Right lobe of liver (tissue), 6 donors: ENCODE measurements at regions not wholly inside any gene's neighbourhood (a gene's known extent, or its start where the extent isn't known, plus 50 kb on each side); places are given as distances from the start of the nearest gene placed in this dataset.

ENCODE experiments used
- ATAC-seq, 4 donors: fragments of 200-7000 bp; cut with Tn5 transposase; one replicate each; pipeline ENCODE4 v1.9.1; 2020; ENCODE audit warnings: mild to moderate bottlenecking in 4 of 4, moderate library complexity in 4 of 4
- DNase-seq, 3 donors: peaks; one replicate each; pipeline ENCODE4 v3.0.0-alpha.2; 2020
- H3K27ac ChIP-seq, 3 donors: fragments of 200-600 bp; one replicate each; pipeline ENCODE4 v1.8.0; 2022
- H3K27me3 ChIP-seq, 2 donors: fragments of 200-600 bp; one replicate each; pipeline ENCODE4 v1.8.0; 2022
- H3K36me3 ChIP-seq, 4 donors: fragments of 200-600 bp; sonication (generic) in 1 of 4; one replicate each; pipeline versions ENCODE4 v1.5.1 to v1.8.0; 2017 to 2022; ENCODE audit warnings: control low read depth in 1 of 4
- H3K4me1 ChIP-seq, 4 donors: fragments of 200-600 bp; sonication (generic) in 1 of 4; one replicate each; pipeline versions ENCODE4 v1.5.1 to v1.8.0; 2017 to 2022; ENCODE audit warnings: control low read depth in 1 of 4
- H3K4me3 ChIP-seq, 3 donors: fragments of 200-600 bp; one replicate each; pipeline ENCODE4 v1.8.0; 2022
- H3K9me3 ChIP-seq, 4 donors: fragments of 200-600 bp; sonication (generic) in 1 of 4; one replicate each; pipeline versions ENCODE4 v1.5.1 to v1.8.0; 2017 to 2022; ENCODE audit warnings: control low read depth in 1 of 4
- CTCF ChIP-seq, 4 donors: fragments of 200-600 bp in 3 of 4; fragments of 450-650 bp in 1 of 4; IDR thresholded peaks; one replicate each; pipeline versions ENCODE4 v1.5.1 to v1.8.0; 2016 to 2022; ENCODE audit warnings: antibody characterized with exemption in 4 of 4, mild to moderate bottlenecking in 2 of 4
- POLR2A ChIP-seq: fragments of 450-650 bp; IDR thresholded peaks from one replicate; pipeline ENCODE4 v1.6.1; 2017; ENCODE audit warnings: antibody characterized with exemption, mild to moderate bottlenecking
- WGBS: methylation state at CpG from one replicate; pipeline ENCODE4 v1.1.6; 2018; ENCODE audit warnings: low coverage, low lambda C conversion rate; ENCODE audit not compliant: insufficient coverage; ENCODE audit errors: missing lambda C conversion rate; 5-methylcytosine and 5-hydroxymethylcytosine counted together
- intact Hi-C, 2 donors: fragments of 100-400 bp; cut with DNase I; formaldehyde crosslinking; loops; one replicate each; pipeline versions ENCODE4 v1.11.2 to v1.14.1; 2022
- donor health status: DM: no; HTN: yes; CAD: no.
- donor health status: DM: no; HTN: no; CAD: no.
- donor health status: DM: no; HTN: no; CAD: no.
- donor health status: DM: no; HTN: yes; CAD: no.
- donor health status: DM: no; HTN: yes; CAD: no.

DNA sequence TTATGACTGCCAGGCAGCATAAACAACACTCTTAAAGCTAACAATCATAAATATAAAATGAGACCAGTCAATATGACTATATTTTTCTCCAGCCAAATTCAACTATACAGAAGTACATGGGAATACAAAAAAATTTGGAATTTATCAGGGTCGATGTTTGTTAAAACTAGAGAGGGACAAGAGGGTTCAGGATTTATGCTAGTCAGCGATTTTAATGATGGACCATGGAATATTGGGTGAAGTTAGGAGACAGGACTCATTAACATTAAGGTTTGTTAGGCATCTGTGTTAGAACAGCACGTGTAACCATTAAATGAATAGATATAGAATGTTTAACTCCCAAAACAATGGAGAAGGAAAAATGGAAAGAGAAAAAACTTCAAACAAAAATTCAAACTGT is 146.2 kb downstream of the SEM1 start:
- ATAC-seq (no peak), DNase-seq (no peak)
- intact Hi-C loops: no loop called here
- TF ChIP-seq CTCF (IDR thresholded peaks at IDR 0.05): no peak
- TF ChIP-seq POLR2A: no peak
- H3K4me1 ChIP-seq: no peaks in the 10 kb centered on the region
- H3K9me3 ChIP-seq: no peaks in the 10 kb centered on the region
- no peak overlapping the region for H3K27ac ChIP-seq
- H3K4me3 ChIP-seq: no peak overlapping the region
- H3K27me3 ChIP-seq: no peaks in the 10 kb centered on the region
- WGBS: 66% methylated on average over 3 of the region's 3 CpGs
- H3K36me3 ChIP-seq: no peaks in the 10 kb centered on the region

- no peaks in the 10 kb centered on the region for H3K9me3 ChIP-seq
- no peaks in the 10 kb centered on the region for H3K4me1 ChIP-seq
- H3K27me3 ChIP-seq: no peaks in the 10 kb centered on the region
- intact Hi-C loops: no loop called here
- ATAC-seq (no peak), DNase-seq (no peak)
- no peaks in the 10 kb centered on the region for H3K36me3 ChIP-seq
- TF ChIP-seq POLR2A: no peak
- TF ChIP-seq CTCF (IDR thresholded peaks at IDR 0.05): no peak
- H3K27ac ChIP-seq: no peak overlapping the region
- no peak overlapping the region for H3K4me3 ChIP-seq
These were observed 146.7 kb downstream of the SEM1 start for GRCh38 chr7:96562966-96563365.

- TF ChIP-seq CTCF (IDR thresholded peaks at IDR 0.05) (no peak), POLR2A (no peak)
- 66% methylated on average over 4 of the region's 4 CpGs for WGBS
- ATAC-seq (no peak), DNase-seq (no peak)
- no peak overlapping the region for H3K4me3 ChIP-seq
- no peaks in the 10 kb centered on the region for H3K36me3 ChIP-seq
- no peaks in the 10 kb centered on the region for H3K27me3 ChIP-seq
- intact Hi-C loops: no loop called here
- no peaks in the 10 kb centered on the region for H3K9me3 ChIP-seq
- H3K27ac ChIP-seq: no peak overlapping the region
- H3K4me1 ChIP-seq: no peaks in the 10 kb centered on the region
These were observed 147.2 kb downstream of the SEM1 start for GRCh38 chr7:96562458-96562857.

DNA sequence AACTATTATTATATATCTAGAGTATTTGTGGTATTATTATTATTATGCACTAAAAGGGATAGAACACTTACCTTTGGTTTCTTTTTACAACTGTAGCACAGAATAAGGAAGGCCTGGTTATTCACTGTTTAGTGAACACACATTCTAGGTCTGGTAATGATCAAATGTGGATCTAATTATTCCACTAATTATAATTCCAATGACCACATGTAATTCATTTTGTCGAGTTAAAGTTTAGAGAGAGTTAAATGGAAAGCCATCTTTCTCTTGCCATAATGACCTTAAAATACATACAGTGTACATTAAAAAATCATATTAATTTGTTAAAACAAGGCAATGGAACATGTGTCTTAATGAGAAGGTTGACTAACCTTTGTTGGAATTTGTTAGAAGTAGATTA is 147.8 kb downstream of the SEM1 start:
- H3K4me1 ChIP-seq: no peaks in the 10 kb centered on the region
- TF ChIP-seq CTCF (IDR thresholded peaks at IDR 0.05) (no peak), POLR2A (no peak)
- H3K27ac ChIP-seq: no peak overlapping the region
- intact Hi-C loops: no loop called here
- WGBS: 80% methylated on average over 1 of the region's 1 CpG
- ATAC-seq (no peak), DNase-seq (no peak)
- no peak overlapping the region for H3K4me3 ChIP-seq
- no peaks in the 10 kb centered on the region for H3K36me3 ChIP-seq
- no peaks in the 10 kb centered on the region for H3K27me3 ChIP-seq
- no peaks in the 10 kb centered on the region for H3K9me3 ChIP-seq

DNA sequence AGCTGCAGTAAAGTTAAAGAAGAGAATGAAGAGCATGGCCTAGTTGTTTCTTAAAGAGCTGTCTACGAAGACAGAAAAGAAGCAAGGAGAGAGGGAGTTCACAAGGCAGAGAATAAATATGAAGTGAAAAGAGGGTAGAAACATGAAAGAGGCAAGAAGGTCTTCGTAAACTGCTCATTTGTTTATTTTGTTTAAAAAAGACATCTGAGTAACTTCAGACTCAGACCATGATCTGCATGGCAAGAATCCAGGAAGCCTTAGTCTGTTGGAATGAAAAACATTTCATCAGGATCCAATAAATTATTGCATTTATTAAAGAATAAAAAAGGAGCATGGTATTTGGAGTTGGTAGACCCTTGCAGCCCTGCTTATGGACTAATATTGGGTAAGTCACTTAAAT is 151.1 kb downstream of the SEM1 start:
- 69% methylated on average over 2 of the region's 2 CpGs for WGBS
- Histone ChIP-seq H3K27ac (no peak overlapping the region), H3K36me3 (no peaks in the 10 kb centered on the region), H3K4me1 (no peaks in the 10 kb centered on the region), H3K27me3 (no peaks in the 10 kb centered on the region), H3K4me3 (no peak overlapping the region), H3K9me3 (no peaks in the 10 kb centered on the region)
- DNase-seq (no peak), ATAC-seq (no peak)
- TF ChIP-seq POLR2A: no peak
- TF ChIP-seq CTCF (IDR thresholded peaks at IDR 0.05): no peak
- intact Hi-C loops: no loop called here
